Omental fat pad (tissue), 3 donors: ENCODE measurements at regions not wholly inside any gene's neighbourhood (a gene's known extent, or its start where the extent isn't known, plus 50 kb on each side); places are given as distances from the start of the nearest gene placed in this dataset.
"Not testable (repeated sequence)": the region's sequence is repeated elsewhere in the genome, so short reads cannot be mapped to it uniquely, and the experiment has no call there.

Experiments used
- ATAC-seq: fragments of 150-250 bp; one replicate; pipeline ENCODE4 v1.9.1; 2016; ENCODE audit warnings: mild to moderate bottlenecking, moderate library complexity; ENCODE audit not compliant: low FRiP score
- DNase-seq: peaks from one replicate; pipeline ENCODE4 v3.0.0-alpha.2; 2019; ENCODE audit warnings: low spot score
- CTCF ChIP-seq, 3 donors: fragments of 450-650 bp; IDR thresholded peaks; one replicate each; pipeline ENCODE4 v1.5.1; 2016 to 2017; ENCODE audit warnings: antibody characterized with exemption in 3 of 3, mild to moderate bottlenecking in 3 of 3, moderate library complexity in 2 of 3

GRCh38 chr15:95035106-95035505 lies 803.7 kb downstream of the MCTP2 start:
- ATAC-seq, result no peak
- no peak for TF ChIP-seq CTCF (IDR thresholded peaks at IDR 0.05)

GRCh38 chr15:95041297-95041696 lies 809.9 kb downstream of the MCTP2 start:
- no peak for TF ChIP-seq CTCF (IDR thresholded peaks at IDR 0.05)
- DNase-seq (no peak), ATAC-seq (no peak)

More at GRCh38 chr15:95035106-95035505, 803.7 kb downstream of the MCTP2 start:
- no peak for DNase-seq

GRCh38 chr15:95043236-95043932 lies 812.0 kb downstream of the MCTP2 start:
- not testable (repeated sequence) for DNase-seq, ATAC-seq

- no peak for TF ChIP-seq CTCF (IDR thresholded peaks at IDR 0.05)
- ATAC-seq (no peak), DNase-seq (no peak)
Measured at GRCh38 chr15:95043933-95044313, 812.6 kb downstream of the MCTP2 start.

- no peak for TF ChIP-seq CTCF (IDR thresholded peaks at IDR 0.05)
- DNase-seq, result no peak
- ATAC-seq, result no peak
Measured at GRCh38 chr15:95044745-95045417, 813.5 kb downstream of the MCTP2 start.

- ATAC-seq, result no peak
- DNase-seq, result no peak
- no peak for TF ChIP-seq CTCF (IDR thresholded peaks at IDR 0.05)
Measured at GRCh38 chr15:95051861-95052260, 820.5 kb downstream of the MCTP2 start.

- TF ChIP-seq CTCF (IDR thresholded peaks at IDR 0.05), result no peak
- ATAC-seq (no peak), DNase-seq (no peak)
Measured at GRCh38 chr15:95059346-95059905, 828.1 kb downstream of the MCTP2 start.
